DMS114 treated with DMSO at 0.1 percent for 48 hours (cell line): ENCODE measurements at regions not wholly inside any gene's neighbourhood (a gene's known extent, or its start where the extent isn't known, plus 50 kb on each side); places are given as distances from the start of the nearest gene placed in this dataset.

Experiments
- DNase-seq: peaks from one replicate; lab custom pipeline; 2025; ENCODE audit not compliant: unreplicated experiment; lab: John Stamatoyannopoulos, UW

GRCh38 chr14:38425324-38425976 lies 169.6 kb upstream of the CLEC14A start:
- DNase-seq = no peak

- DNase-seq = no peak
These were observed 164.2 kb upstream of the CLEC14A start for GRCh38 chr14:38420048-38420447.

- DNase-seq = no peak
These were observed 163.7 kb upstream of the CLEC14A start for GRCh38 chr14:38419579-38419978.

DNA sequence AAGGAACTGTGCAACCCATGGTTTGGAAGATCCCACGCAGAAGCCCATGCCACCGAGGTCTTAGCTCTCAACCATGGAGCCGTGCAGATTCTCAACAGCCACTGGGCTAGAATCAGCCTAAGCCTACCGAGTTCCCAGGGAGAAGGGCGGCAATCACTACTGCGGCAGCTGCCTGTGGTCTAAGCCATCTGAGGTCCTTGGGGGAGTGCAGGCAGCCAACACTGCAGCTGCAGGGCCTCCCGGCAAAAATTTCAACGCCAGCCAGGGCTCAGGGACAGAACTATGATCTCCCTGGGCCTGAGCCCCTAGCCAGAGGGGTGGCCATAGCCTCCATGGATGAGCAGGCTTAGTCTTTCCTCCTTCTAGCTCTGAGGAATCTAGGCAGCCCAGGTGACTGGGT lies 156.8 kb upstream of the CLEC14A start:
- no peak for DNase-seq

GRCh38 chr14:38410442-38410841 lies 154.5 kb upstream of the CLEC14A start:
- no peak for DNase-seq

DNA sequence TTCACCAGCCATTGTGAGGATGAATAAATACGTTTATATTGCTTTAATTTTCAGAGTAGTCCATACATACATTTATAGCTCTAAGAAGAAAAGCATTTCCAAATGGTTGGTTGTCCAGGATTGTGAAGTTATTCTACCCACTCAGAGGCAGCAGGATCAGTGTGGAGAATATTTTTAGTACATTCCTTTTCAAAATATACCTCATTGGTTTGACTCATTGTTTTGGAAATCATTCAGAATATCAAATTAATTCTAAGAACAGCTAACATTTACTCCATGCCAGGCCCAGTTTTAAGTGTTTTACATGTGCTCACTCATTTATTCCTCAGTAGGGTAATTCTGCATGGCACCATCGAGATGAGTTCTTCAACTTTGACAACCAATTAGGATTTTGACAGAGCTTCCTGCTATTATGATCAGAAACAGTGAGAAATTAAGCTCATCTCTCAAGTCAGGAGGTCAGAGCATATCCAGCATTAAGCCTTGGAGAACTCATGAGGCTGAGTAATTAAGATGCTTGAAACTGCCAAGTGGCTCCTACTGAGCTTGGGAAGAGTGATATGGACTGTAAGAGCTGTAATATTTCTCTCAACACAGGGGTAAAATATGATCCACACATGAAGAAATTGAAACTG lies 153.3 kb upstream of the CLEC14A start:
- DNase-seq = no peak

- no peak for DNase-seq
These were observed 150.2 kb upstream of the CLEC14A start for GRCh38 chr14:38405851-38406635.

- DNase-seq = no peak
These were observed 148.7 kb upstream of the CLEC14A start for GRCh38 chr14:38404616-38405015.

DNA sequence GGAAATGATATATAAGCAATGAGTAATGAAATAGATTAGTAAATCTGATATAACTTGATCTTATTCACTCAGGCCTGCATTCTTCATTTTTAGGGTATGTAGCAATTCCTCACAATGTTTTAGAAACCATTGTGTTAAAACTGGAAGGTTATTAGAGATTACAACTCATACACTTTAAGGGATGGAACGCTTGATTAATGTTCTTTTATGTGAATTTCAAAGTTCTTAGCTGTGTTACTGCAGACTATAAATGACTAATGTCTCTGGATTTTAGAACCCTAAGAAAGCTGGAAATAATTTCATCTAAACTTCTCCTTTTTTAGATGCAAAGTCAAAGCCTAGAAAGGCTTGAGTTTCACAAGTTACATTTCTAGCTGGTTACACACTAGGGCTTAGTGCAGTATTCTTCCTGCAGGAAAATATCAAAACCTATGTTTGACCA lies 148.2 kb upstream of the CLEC14A start:
- no peak for DNase-seq

GRCh38 chr14:38400751-38401150 lies 144.9 kb upstream of the CLEC14A start:
- DNase-seq = no peak

DNA sequence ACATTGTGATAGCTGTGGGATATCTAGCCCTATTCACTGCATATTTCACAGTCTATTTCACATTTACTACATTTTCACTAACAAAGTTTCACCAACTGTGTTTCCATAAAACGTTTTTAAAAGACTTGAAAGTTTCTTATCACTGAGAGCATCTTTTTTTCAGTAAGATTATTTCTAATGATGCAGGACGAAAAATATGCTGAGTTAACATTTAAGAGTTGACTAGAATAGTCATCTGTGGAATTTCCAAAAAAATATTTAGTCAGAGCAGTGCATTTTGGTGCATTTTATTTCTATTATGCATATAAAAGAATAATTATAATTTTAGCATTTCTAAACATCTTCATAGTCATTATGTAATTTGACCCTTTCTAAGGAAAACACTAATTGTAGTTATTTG lies 143.8 kb upstream of the CLEC14A start:
- DNase-seq = no peak

DNA sequence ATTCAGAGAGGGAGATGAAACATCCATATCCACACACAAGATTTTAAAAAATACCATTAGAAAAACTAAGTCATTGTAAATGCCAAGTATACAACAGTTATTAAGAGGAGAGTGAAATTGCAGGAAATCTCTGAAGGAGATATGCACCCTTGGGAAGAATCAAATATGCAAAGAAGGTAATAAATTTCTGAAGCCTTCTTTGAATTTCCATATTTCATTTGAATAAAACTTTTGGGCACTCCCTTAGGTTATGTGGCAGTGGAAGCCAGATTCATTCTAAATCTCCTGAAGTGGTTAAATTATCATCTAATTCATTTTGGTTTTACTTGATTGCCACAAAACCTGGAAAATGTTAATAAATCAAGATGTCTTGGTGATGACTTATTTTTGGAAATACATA lies 138.9 kb upstream of the CLEC14A start:
- DNase-seq = no peak

DNA sequence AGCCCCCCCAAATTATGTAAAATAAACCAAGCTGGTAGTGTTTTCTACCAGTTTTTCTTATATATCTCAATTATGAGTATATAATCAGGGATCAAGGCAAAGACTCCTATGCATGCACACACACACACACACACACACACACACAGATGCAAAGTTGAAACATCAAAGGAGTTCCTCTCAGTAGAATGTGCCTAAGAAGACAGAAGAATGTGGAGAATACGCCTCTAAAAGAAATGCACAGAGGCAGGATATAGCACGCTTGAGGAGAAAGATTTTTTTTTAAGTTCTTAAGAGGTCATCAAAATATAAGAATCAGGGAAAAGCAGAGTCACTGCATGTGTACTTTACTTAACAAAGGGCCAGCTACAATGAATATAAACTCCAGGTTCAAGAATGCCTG lies 138.2 kb upstream of the CLEC14A start:
- DNase-seq = no peak

DNA sequence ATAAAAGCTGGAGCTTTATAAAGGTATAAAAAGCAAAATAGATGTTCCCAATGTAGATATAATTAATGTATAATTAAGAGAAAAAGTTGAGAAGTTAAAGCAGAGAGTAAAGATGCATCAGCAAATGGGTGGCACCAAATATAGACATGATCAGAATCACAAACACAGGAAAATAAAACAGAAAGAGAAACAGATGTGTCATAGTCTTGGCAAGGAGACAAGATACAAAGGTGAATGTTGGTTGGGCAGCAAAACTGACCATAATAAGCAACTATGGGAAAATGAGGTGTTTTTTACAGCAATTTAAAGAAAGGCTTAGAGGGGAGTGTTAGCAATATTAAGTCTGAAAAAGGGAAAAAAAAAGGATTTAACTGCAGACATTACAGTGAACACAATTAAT lies 135.4 kb upstream of the CLEC14A start:
- DNase-seq = no peak

GRCh38 chr14:38389681-38390080 lies 133.8 kb upstream of the CLEC14A start:
- no peak for DNase-seq

GRCh38 chr14:38387821-38388220 lies 131.9 kb upstream of the CLEC14A start:
- no peak for DNase-seq

DNA sequence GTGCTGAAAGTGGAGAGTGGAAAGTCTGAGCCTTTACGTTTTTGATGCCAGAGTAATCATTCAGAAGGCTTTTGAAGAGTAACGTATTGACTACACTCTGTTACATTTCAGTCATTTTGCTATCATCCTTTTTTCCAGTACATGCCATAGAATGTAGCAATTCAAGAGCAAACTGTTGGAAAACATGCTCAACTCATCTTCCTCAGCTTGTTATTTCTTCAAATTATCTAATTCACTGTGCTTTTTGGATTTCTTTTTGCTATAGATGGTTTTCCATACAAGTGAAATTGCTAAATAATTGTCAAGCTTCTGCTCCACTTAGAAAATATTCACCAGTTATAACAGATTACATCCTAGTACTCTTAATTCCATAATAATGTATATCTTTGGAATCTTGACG lies 129.9 kb upstream of the CLEC14A start:
- DNase-seq = no peak

DNA sequence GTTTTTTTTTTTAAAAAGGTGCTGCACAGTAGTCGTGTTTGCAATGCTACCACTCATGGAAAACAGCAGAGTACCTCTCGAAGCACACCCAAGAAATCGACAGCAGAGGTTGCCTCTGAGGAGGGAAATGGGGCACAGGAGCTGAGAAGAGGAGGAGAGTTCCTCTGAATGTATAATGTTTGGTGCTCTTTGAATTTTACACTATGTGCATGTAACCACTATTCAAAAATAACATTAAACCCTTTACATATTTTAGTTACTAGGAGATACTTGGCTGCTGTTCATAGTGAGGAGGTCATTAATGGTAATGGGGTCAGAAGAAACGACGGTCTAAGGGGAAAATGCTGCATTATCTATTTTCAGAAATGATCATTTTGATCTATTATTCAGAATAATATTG lies 129.4 kb upstream of the CLEC14A start:
- DNase-seq = no peak

GRCh38 chr14:38384741-38385140 lies 128.8 kb upstream of the CLEC14A start:
- no peak for DNase-seq

DNA sequence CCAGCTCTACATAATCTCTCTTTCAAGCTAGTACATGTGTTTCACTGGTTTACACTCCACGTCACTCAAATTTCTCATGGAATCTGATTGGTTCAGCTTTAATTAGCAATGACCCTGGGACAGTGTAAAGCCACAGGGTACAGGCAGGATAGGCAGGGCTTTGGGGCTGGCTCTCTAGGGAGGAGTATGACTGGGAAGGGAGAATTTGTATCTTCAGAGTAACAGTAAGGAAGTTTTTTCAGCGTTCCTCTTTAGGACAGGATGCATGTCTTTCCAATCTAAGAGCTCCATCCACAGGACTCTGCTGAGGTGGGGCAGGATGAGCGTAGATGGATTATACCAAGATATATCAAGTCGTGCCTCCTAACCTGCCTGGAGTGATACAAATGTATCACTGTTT lies 112.0 kb upstream of the CLEC14A start:
- DNase-seq = no peak

GRCh38 chr14:38366374-38366773 lies 110.5 kb upstream of the CLEC14A start:
- no peak for DNase-seq

GRCh38 chr14:38363217-38363616 lies 107.3 kb upstream of the CLEC14A start:
- no peak for DNase-seq
